Keratinocyte (primary cell): ENCODE measurements at regions not wholly inside any gene's neighbourhood (a gene's known extent, or its start where the extent isn't known, plus 50 kb on each side); places are given as distances from the start of the nearest gene placed in this dataset.
"Not testable (repeated sequence)": the region's sequence is repeated elsewhere in the genome, so short reads cannot be mapped to it uniquely, and the experiment has no call there.

ENCODE experiments used
- DNase-seq: peaks from one replicate; pipeline ENCODE4 v3.0.0-alpha.2; 2011; ENCODE audit warnings: low read depth, missing footprints, low spot score
- FAIRE-seq: peaks from 2 replicates; lab custom pipeline; 2011; peaks lifted over from hg19 to GRCh38; lab: Jason Lieb, UNC
- H2AFZ ChIP-seq: 2 replicates; pipeline ENCODE4 v1.6.0; 2012; ENCODE audit warnings: low read length, control low read depth, inconsistent platforms; ENCODE audit not compliant: control insufficient read depth
- H3K27ac ChIP-seq: 2 replicates; pipeline ENCODE4 v1.5.1; 2011; ENCODE audit warnings: low read length; ENCODE audit not compliant: control insufficient read depth, insufficient read depth
- H3K27me3 ChIP-seq: 3 replicates; pipeline ENCODE4 v1.6.0; 2011; ENCODE audit warnings: low read length; ENCODE audit not compliant: control insufficient read depth, insufficient read depth; ENCODE audit errors: extremely low read depth
- H3K36me3 ChIP-seq, 2 experiments: 2 replicates in 1 of 2; 3 replicates in 1 of 2; pipeline ENCODE4 v1.5.1; 2011; ENCODE audit warnings: low read length in 2 of 2, mild to moderate bottlenecking in 1 of 2; ENCODE audit not compliant: control insufficient read depth in 2 of 2, insufficient read depth in 2 of 2; ENCODE audit errors: extremely low read depth in 1 of 2
- H3K4me1 ChIP-seq: 3 replicates; pipeline ENCODE4 v1.5.1; 2011; ENCODE audit warnings: low read length; ENCODE audit not compliant: control insufficient read depth, insufficient read depth; ENCODE audit errors: extremely low read depth
- H3K4me2 ChIP-seq: 3 replicates; pipeline ENCODE4 v1.6.0; 2011; ENCODE audit warnings: low read depth, low read length; ENCODE audit not compliant: control insufficient read depth, insufficient read depth; ENCODE audit errors: extremely low read depth
- H3K4me3 ChIP-seq, 3 experiments: fragments of 200-600 bp in 1 of 3; sonication (generic) in 1 of 3; 2 replicates in 2 of 3; 3 replicates in 1 of 3; pipeline ENCODE4 v1.5.1; 2011 to 2016; ENCODE audit warnings: low read length in 3 of 3, mild to moderate bottlenecking in 3 of 3, control low read depth in 2 of 3, inconsistent platforms in 1 of 3, low read depth in 1 of 3, mixed read lengths in 1 of 3, mixed run types in 1 of 3, moderate library complexity in 1 of 3; ENCODE audit not compliant: control insufficient read depth in 2 of 3, insufficient read depth in 2 of 3; ENCODE audit errors: extremely low read depth in 1 of 3
- H3K79me2 ChIP-seq: 2 replicates; pipeline ENCODE4 v1.6.0; 2012; ENCODE audit warnings: low read length; ENCODE audit not compliant: control insufficient read depth, insufficient read depth
- H3K9ac ChIP-seq: 3 replicates; pipeline ENCODE4 v1.6.0; 2011; ENCODE audit warnings: low read length; ENCODE audit not compliant: control insufficient read depth, insufficient read depth; ENCODE audit errors: extremely low read depth
- H3K9me1 ChIP-seq: 3 replicates; pipeline ENCODE4 v1.6.0; 2011; ENCODE audit warnings: low read length; ENCODE audit not compliant: control insufficient read depth, insufficient read depth; ENCODE audit errors: extremely low read depth
- H3K9me3 ChIP-seq: 2 replicates; pipeline ENCODE4 v1.5.1; 2012; ENCODE audit warnings: low read depth, low read length; ENCODE audit not compliant: control insufficient read depth
- H4K20me1 ChIP-seq: 3 replicates; pipeline ENCODE4 v1.6.0; 2011; ENCODE audit warnings: low read length; ENCODE audit not compliant: control insufficient read depth, insufficient read depth; ENCODE audit errors: extremely low read depth
- EZH2 ChIP-seq: IDR thresholded peaks from one replicate; pipeline ENCODE4 v1.6.1; 2012; ENCODE audit warnings: inconsistent platforms, mild to moderate bottlenecking, low read length, moderate library complexity
- dilution Hi-C: fragments of 300-500 bp; cut with MboI; formaldehyde crosslinking; loops from one replicate; pipeline ENCODE4 v1.7.0; 2020; ENCODE audit warnings: low sequenced_read_pairs; ENCODE audit not compliant: extremely low pct_ligation_motif_present
- TF ChIP-seq, protein P1 (sequence below), 3 experiments: IDR thresholded peaks in 1 of 3; conservative IDR thresholded peaks in 1 of 3; optimal IDR thresholded peaks in 1 of 3; 2 replicates in 2 of 3; 3 replicates in 1 of 3; pipeline versions ENCODE3 to v1.5.1; 2011; ENCODE audit warnings: low read length in 3 of 3, mild to moderate bottlenecking in 3 of 3, moderate library complexity in 2 of 3, control low read depth in 1 of 3, inconsistent platforms in 1 of 3; ENCODE audit not compliant: insufficient read depth in 2 of 3; ENCODE audit errors: extremely low read depth in 1 of 3

DNA sequence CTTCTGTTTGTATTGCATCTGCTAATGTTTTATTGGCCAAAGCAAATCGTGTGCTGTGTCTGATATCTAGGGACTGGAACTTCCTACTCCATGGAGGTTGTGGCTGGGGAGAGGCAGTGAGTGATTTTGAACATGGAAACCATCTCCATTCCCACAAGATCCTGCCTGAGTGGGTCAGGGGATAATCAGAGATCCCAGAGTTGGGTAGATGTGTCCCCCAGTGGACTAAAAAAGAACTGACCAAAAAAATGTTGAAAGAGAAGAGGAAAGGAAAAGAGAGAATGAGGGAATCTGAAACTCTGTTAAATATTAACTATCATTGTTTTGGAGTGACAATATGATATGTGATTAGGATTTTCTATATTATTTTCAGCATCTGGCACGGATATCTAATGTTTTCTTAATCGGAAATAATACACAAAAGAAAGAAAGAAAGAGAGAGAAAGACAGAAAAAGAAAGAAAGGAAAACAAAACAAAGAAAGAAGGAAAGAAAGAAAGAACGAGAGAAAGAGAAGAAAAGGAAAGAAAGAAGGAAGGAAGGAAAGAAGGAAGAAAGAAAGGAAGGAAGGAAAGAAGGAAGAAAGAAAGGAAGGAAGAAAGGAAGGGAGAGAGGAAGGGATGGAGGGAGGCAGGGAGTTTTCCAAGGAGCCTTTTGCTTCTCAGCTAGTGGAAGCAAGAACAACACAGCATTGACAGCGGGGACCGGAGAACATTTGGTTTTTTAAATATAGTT is 638.5 kb downstream of the CCSER2 start:
- Histone ChIP-seq H3K4me3 (no peak overlapping the region), H3K4me1 (no peaks in the 10 kb centered on the region), H3K36me3 (no peaks in the 10 kb centered on the region), H3K9me3 (no peaks in the 10 kb centered on the region), H3K27ac (no peak overlapping the region), H3K79me2 (no peaks in the 10 kb centered on the region), H3K27me3 (no peaks in the 10 kb centered on the region), H3K4me2 (no peak overlapping the region), H3K9ac (no peak overlapping the region), H4K20me1 (no peaks in the 10 kb centered on the region), H3K9me1 (no peaks in the 10 kb centered on the region), H2AFZ (no peak overlapping the region)
- dilution Hi-C loops = no loop called here
- TF ChIP-seq, protein P1, sequence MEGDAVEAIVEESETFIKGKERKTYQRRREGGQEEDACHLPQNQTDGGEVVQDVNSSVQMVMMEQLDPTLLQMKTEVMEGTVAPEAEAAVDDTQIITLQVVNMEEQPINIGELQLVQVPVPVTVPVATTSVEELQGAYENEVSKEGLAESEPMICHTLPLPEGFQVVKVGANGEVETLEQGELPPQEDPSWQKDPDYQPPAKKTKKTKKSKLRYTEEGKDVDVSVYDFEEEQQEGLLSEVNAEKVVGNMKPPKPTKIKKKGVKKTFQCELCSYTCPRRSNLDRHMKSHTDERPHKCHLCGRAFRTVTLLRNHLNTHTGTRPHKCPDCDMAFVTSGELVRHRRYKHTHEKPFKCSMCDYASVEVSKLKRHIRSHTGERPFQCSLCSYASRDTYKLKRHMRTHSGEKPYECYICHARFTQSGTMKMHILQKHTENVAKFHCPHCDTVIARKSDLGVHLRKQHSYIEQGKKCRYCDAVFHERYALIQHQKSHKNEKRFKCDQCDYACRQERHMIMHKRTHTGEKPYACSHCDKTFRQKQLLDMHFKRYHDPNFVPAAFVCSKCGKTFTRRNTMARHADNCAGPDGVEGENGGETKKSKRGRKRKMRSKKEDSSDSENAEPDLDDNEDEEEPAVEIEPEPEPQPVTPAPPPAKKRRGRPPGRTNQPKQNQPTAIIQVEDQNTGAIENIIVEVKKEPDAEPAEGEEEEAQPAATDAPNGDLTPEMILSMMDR (optimal IDR thresholded peaks at IDR 0.05 in 1 of 3, IDR thresholded peaks at IDR 0.05 in 1 of 3, conservative IDR thresholded peaks at IDR 0.05 in 1 of 3; ENCODE audit: extremely low read depth in 1 of 3, insufficient read depth in 2 of 3, low read length in 3 of 3) = no peak
- no peak for TF ChIP-seq EZH2
- FAIRE-seq (no peak), DNase-seq (no peak)

DNA sequence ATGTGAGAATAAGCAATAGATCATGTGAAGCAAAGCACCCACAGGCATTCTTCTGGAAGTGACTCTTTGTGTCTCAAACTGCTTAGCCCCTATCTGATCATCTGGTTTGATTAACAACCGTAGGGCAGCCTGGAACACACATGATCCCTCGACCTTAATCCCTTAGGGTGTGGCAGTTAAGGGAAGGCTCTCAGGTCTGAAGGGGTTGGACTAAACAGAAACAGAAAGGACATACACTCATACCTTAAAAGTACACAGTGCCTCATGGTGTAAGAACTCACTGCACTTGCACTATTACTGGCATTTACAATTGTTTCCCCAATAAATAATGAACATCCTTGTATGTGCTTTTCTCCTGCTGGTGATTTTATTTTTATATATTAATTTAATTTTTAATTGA is 640.9 kb downstream of the CCSER2 start:
- H3K36me3 ChIP-seq, H3K9me3 ChIP-seq, FAIRE-seq, H2AFZ ChIP-seq, H3K4me1 ChIP-seq, H3K4me2 ChIP-seq, dilution Hi-C loops, DNase-seq, H3K9me1 ChIP-seq, H4K20me1 ChIP-seq, H3K27me3 ChIP-seq, H3K4me3 ChIP-seq, H3K9ac ChIP-seq, H3K79me2 ChIP-seq, H3K27ac ChIP-seq: not testable (repeated sequence)

DNA sequence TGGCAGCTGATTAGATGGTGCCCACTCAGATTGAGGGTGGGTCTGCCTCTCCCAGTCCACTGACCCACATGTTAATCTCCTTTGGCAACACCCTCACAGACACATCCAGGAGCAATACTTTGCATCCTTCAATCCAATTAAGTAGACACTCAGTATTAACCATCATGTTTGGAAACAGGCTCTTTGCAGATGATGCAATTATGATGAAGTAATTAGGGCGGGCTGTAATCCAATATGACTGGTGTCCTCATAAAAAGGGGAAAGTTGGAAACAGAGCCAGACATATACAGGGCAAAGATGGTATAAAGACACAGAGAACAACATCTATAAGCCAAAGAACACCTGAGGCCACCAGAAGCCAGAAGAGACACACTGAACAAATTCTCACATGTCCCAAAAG is 658.6 kb downstream of the CCSER2 start:
- FAIRE-seq (no peak), DNase-seq (no peak)
- no peak for TF ChIP-seq EZH2
- TF ChIP-seq, protein P1 (optimal IDR thresholded peaks at IDR 0.05 in 1 of 3, IDR thresholded peaks at IDR 0.05 in 1 of 3, conservative IDR thresholded peaks at IDR 0.05 in 1 of 3; ENCODE audit: extremely low read depth in 1 of 3, insufficient read depth in 2 of 3, low read length in 3 of 3) = no peak
- dilution Hi-C loops = no loop called here
- Histone ChIP-seq H3K9ac (no peak overlapping the region), H3K27ac (no peak overlapping the region), H3K4me2 (no peak overlapping the region), H4K20me1 (no peaks in the 10 kb centered on the region), H3K4me1 (no peaks in the 10 kb centered on the region), H3K9me1 (no peaks in the 10 kb centered on the region), H3K79me2 (no peaks in the 10 kb centered on the region), H3K9me3 (no peaks in the 10 kb centered on the region), H3K27me3 (no peaks in the 10 kb centered on the region), H3K4me3 (no peak overlapping the region), H3K36me3 (no peaks in the 10 kb centered on the region), H2AFZ (no peak overlapping the region)
